ENCODE measurements at regions not wholly inside any gene's neighbourhood (a gene's known extent, or its start where the extent isn't known, plus 50 kb on each side); places are given as distances from the start of the nearest gene placed in this dataset.

DNA sequence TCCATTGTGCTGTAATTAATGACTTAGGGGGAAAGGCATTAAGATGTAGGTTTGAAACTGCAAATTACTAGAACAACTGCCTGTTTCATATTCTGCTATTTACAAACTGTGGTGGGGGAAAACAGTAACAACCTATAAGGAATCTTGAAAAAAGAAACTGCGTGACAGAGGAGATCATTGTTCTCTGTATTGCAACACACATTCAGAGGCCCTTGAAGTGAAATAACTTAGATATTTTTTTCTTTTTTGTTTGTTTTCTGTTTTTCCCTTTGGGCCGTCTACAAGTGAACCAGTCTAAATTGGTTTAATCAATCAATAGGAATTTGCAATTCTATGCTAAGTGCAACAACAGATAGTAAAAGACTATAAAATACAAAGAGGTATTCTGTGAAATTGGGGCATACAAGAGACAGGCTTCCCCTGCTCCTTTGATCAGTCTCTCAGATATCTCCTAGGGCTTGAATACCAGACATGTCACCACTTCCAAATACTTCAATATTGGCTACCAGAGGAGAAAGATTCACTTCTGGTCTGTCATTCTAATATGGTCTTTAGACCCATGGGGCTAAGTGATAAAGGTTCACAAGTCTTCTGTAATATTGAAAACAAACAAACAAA lies 2055.1 kb upstream of the CELF4 start:
- Histone ChIP-seq H3K9me3 (peaks cover 0 to 17% (median 8%) of the 10 kb centered on the region in 8 donors), H3K27ac (no peak overlapping the region), H3K36me3 (no peaks in the 10 kb centered on the region), H3K27me3 (replicated peaks in 1 of 7) (no peaks in the 10 kb centered on the region), H3K4me1 (no peaks in the 10 kb centered on the region), H3K4me3 (no peak overlapping the region)
- no peak for DNase-seq
- TF ChIP-seq POLR2A (IDR thresholded peaks at IDR 0.05) (no peak), POLR2AphosphoS5 (IDR thresholded peaks at IDR 0.05) (no peak)
- TF ChIP-seq, protein P1, sequence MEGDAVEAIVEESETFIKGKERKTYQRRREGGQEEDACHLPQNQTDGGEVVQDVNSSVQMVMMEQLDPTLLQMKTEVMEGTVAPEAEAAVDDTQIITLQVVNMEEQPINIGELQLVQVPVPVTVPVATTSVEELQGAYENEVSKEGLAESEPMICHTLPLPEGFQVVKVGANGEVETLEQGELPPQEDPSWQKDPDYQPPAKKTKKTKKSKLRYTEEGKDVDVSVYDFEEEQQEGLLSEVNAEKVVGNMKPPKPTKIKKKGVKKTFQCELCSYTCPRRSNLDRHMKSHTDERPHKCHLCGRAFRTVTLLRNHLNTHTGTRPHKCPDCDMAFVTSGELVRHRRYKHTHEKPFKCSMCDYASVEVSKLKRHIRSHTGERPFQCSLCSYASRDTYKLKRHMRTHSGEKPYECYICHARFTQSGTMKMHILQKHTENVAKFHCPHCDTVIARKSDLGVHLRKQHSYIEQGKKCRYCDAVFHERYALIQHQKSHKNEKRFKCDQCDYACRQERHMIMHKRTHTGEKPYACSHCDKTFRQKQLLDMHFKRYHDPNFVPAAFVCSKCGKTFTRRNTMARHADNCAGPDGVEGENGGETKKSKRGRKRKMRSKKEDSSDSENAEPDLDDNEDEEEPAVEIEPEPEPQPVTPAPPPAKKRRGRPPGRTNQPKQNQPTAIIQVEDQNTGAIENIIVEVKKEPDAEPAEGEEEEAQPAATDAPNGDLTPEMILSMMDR (IDR thresholded peaks at IDR 0.05 in 8 of 11, conservative IDR thresholded peaks at IDR 0.05 in 3 of 11) = no peak
- WGBS, 5 donors = 90 to 99% (median 92%) methylated on average over 2 of the region's 2 CpGs
- intact Hi-C loops (cut with DNase I; ENCODE audit: low total_unique reads) = no loop called here

GRCh38 chr18:39618265-39619003 lies 2052.8 kb upstream of the CELF4 start:
- Histone ChIP-seq H3K9me3 (peaks cover 0 to 17% (median 10%) of the 10 kb centered on the region in 8 donors), H3K4me3 (no peak overlapping the region), H3K4me1 (no peaks in the 10 kb centered on the region), H3K27me3 (replicated peaks in 1 of 7) (no peaks in the 10 kb centered on the region), H3K27ac (no peak overlapping the region), H3K36me3 (no peaks in the 10 kb centered on the region)
- DNase-seq = peak; percentile 66
- TF ChIP-seq POLR2AphosphoS5 (IDR thresholded peaks at IDR 0.05) (no peak), POLR2A (IDR thresholded peaks at IDR 0.05) (no peak)
- TF ChIP-seq, protein P1 (IDR thresholded peaks at IDR 0.05 in 8 of 11, conservative IDR thresholded peaks at IDR 0.05 in 3 of 11) = no peak
- intact Hi-C loops (cut with DNase I; ENCODE audit: low total_unique reads) = no loop called here
- 92 to 97% (median 95%) methylated on average over 27 to 33 of the region's 33 CpGs for WGBS, 5 donors

DNA sequence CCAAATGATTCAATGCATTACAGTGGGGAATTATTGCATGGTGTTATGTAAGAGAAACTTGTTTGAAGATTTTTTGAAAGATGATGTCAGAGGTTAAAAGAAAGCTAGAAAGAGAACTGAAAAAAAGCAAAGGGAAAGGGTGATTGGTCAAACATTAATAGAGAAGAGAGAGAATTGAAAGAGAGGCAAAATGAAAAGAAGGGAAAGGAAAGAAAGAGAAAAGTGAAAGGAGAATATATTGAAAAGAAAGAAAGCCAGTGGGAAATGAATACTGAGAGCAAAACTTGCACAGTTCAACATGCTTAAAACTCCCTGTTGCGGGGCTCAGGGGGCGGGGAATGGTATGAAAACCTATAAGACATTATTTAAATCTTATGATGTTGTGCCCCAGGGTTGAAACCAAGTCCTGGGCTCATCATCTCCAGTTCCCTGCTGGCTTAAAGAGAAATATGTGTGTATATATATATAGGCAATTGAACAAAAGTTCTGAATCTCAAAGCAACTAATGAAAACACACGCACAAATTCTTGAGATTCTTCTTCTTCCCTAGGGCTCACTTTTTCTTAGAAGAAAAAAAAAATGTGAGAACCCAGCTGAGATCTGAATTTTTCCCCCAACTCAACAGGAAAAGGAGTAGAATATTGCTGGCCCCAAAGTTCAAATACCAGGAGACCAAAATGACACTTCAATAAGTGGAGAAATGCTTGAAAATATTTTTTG lies 2045.9 kb upstream of the CELF4 start:
- Histone ChIP-seq H3K36me3 (no peaks in the 10 kb centered on the region), H3K27me3 (replicated peaks in 1 of 7) (no peaks in the 10 kb centered on the region), H3K4me3 (no peak overlapping the region), H3K9me3 (peaks cover 0 to 3% (median 0%) of the 10 kb centered on the region in 8 donors), H3K27ac (no peak overlapping the region), H3K4me1 (no peaks in the 10 kb centered on the region)
- intact Hi-C loops (cut with DNase I; ENCODE audit: low total_unique reads) = no loop called here
- WGBS, 5 donors = 63 to 91% (median 85%) methylated on average over 3 of the region's 3 CpGs
- TF ChIP-seq POLR2A (IDR thresholded peaks at IDR 0.05) = no peak
- TF ChIP-seq, protein P1 (IDR thresholded peaks at IDR 0.05 in 8 of 11, conservative IDR thresholded peaks at IDR 0.05 in 3 of 11) = no peak
- no peak for TF ChIP-seq POLR2AphosphoS5 (IDR thresholded peaks at IDR 0.05)
- DNase-seq = no peak

DNA sequence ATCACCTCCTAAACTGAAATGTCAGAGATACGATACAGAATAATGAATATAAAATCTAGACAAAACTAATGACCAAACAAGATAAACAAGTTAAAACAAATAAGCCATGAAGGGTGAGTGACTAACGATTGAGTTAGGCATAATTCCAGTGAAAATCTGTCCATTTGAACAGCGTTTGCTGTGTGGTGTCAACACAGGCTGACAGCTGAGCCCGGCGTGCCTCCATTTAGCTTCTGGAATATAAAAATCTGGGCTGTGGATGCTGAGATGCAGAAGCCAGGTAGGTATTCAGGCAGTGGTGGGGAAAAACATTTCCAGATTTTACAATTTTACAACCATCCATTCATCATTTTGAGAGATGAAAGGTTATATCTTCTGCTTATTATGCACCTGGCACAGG lies 2041.4 kb upstream of the CELF4 start:
- H3K36me3 ChIP-seq = no peaks in the 10 kb centered on the region
- intact Hi-C loops (cut with DNase I; ENCODE audit: low total_unique reads) = no loop called here
- H3K27me3 ChIP-seq (replicated peaks in 1 of 7) = no peaks in the 10 kb centered on the region
- no peaks in the 10 kb centered on the region for H3K9me3 ChIP-seq
- TF ChIP-seq POLR2A (IDR thresholded peaks at IDR 0.05) (no peak), POLR2AphosphoS5 (IDR thresholded peaks at IDR 0.05) (no peak)
- TF ChIP-seq, protein P1 (IDR thresholded peaks at IDR 0.05 in 8 of 11, conservative IDR thresholded peaks at IDR 0.05 in 3 of 11) = no peak
- no peak for DNase-seq
- no peak overlapping the region for H3K4me3 ChIP-seq
- H3K4me1 ChIP-seq = no peaks in the 10 kb centered on the region
- no peak overlapping the region for H3K27ac ChIP-seq
- WGBS, 5 donors = 83 to 92% (median 90%) methylated on average over 5 of the region's 5 CpGs
